GM12864 (cell line): ENCODE measurements at regions not wholly inside any gene's neighbourhood (a gene's known extent, or its start where the extent isn't known, plus 50 kb on each side); places are given as distances from the start of the nearest gene placed in this dataset.

Source experiments
- DNase-seq: peaks from one replicate; pipeline ENCODE4 v3.0.0-alpha.2; 2011; ENCODE audit warnings: low read depth
- H3K4me3 ChIP-seq: 2 replicates; pipeline ENCODE4 v1.5.1; 2011; ENCODE audit warnings: mild to moderate bottlenecking, low read depth, low read length, control low read depth
- TF ChIP-seq, protein P1 (sequence below): IDR thresholded peaks from 2 replicates; pipeline ENCODE4 v1.5.1; 2011; ENCODE audit warnings: low read depth, mild to moderate bottlenecking, moderate library complexity, low read length, control low read depth, inconsistent platforms; ENCODE audit errors: missing control alignments

DNA sequence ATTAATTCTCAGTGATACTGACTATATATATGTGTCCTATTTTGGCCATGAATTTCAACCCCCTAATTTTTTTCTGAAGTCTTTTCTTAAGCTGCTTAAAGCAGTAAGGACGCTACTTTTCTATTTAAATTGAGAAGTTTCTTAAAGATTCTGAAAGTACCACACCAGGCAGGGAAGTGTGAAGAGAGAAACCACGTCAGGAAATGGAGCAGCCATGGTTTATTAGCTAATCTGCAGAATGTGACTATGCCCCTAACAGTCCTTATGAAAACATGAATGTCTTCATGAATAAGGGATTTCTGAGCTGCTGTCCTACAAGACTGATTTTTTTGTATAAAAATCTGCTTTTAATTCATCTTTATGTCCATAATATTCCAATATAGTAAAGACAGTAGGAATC, 1724.3 kb upstream of the C9orf72 start:
- TF ChIP-seq, protein P1, sequence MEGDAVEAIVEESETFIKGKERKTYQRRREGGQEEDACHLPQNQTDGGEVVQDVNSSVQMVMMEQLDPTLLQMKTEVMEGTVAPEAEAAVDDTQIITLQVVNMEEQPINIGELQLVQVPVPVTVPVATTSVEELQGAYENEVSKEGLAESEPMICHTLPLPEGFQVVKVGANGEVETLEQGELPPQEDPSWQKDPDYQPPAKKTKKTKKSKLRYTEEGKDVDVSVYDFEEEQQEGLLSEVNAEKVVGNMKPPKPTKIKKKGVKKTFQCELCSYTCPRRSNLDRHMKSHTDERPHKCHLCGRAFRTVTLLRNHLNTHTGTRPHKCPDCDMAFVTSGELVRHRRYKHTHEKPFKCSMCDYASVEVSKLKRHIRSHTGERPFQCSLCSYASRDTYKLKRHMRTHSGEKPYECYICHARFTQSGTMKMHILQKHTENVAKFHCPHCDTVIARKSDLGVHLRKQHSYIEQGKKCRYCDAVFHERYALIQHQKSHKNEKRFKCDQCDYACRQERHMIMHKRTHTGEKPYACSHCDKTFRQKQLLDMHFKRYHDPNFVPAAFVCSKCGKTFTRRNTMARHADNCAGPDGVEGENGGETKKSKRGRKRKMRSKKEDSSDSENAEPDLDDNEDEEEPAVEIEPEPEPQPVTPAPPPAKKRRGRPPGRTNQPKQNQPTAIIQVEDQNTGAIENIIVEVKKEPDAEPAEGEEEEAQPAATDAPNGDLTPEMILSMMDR: no peak
- no peak overlapping the region for H3K4me3 ChIP-seq
- DNase-seq: no peak

DNA sequence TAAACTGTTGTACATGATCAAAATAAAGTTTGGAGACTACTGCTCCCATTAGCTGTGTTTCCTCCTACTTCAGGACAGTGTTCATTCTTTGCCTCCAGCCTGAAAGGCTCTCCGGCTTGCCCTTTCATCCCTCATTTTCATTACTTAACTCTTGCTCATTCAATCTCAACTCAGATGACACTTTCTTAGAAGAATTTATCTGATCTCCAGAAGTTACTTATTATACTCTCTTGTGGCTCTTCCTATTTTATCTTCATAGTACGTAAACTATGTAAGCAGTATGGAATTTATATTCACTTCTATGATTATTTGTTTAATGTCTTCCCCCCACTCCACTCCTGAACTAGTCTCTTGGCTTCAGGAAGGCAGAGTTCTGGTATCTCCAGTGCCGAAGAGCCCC, 1737.9 kb upstream of the C9orf72 start:
- no peak overlapping the region for H3K4me3 ChIP-seq
- TF ChIP-seq, protein P1: no peak
- DNase-seq: no peak

DNA sequence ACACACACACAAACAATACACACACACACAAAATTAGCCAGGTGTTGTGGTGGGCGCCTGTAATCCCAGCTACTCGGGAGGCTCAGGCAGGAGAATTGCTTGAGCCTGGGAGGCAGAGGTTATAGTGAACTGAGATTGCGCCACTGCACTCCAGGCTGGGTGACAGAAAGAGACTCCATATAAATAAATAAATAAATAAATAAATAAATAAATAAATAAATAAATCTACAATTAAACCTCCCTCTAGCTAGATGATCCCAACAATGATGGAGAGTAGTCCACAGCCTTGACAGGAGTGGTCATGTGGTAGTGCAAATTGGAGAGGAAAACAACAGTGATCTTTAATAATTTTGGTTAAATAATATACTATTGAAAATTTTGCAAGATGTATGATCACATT, 1739.0 kb upstream of the C9orf72 start:
- no peak for DNase-seq
- TF ChIP-seq, protein P1: no peak
- H3K4me3 ChIP-seq: no peak overlapping the region

DNA sequence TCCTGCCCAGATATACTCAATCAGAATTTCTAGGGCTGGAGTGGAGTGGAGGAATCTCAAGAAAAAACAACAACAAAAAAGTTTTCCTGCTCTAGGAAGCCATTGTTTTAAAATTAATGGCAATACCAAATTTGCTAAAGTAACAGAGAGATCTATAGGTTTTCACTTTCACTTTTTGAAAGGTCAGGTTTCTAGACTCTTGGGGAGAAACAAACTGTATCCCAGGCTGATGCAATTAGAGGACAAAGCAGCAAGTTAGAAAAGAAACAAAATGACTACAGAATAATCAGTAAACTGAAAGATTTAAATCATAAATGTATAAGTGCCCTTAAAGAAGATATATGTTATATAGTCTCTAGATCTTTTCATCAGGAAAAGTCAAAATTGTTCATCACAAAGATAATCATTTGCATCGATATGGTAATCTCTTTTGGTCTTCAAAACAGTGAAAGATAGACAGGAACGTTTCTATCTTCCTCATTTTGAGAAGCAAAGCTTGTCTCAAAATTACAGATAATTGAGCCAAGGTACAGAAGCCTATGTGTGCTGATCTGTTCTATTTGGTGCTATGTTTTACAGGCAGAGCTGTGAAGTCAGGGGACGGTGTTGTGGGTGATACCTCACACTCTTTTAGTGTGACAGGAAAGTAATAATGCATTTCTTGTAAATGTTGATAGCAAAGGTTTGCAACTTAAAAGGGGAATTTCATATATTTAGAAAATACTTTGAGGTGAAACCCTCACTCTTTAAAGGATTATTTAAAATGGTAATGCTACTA, 1746.6 kb upstream of the C9orf72 start:
- H3K4me3 ChIP-seq: no peak overlapping the region
- TF ChIP-seq, protein P1: no peak
- no peak for DNase-seq

DNA sequence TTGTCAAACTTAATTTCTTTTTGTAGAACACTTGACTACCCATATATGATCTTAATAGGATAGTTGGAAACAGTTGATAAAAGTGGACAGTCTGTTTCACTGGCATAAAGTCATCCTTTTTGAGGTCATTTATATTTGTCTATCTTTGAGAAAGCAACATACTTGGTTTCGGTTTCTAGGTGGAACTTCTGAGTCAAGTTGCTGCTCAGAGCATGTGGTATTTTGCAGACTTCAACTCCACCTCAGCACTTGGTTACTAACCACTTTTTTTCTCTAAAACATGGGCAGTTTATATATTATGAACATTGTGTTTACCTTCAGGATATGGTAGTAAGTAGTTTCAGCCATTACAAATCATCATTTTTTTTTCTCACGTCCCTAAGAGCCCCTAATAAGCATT, 1749.0 kb upstream of the C9orf72 start:
- TF ChIP-seq, protein P1: no peak
- H3K4me3 ChIP-seq: no peak overlapping the region
- DNase-seq: no peak

DNA sequence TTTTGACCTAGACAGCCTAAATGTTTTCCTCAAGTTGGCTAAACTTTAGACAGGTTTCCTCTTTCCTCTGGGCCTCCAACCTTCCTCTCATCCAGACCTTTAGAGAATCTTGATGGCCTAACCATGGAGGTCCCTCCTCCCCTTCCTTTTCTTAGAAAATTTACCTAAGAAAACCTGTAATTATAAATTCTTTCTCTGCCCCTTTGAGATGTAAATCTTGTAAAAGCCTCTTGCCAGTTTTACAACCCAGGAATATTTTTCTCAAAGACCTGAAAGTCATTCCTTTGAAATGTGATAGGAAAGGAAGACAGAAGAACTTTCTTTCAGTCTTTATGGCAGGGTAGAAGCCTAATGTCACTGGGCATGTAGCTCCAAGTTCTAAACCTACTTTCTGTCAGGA, 1752.6 kb upstream of the C9orf72 start:
- TF ChIP-seq, protein P1: no peak
- DNase-seq: no peak
- H3K4me3 ChIP-seq: no peak overlapping the region

DNA sequence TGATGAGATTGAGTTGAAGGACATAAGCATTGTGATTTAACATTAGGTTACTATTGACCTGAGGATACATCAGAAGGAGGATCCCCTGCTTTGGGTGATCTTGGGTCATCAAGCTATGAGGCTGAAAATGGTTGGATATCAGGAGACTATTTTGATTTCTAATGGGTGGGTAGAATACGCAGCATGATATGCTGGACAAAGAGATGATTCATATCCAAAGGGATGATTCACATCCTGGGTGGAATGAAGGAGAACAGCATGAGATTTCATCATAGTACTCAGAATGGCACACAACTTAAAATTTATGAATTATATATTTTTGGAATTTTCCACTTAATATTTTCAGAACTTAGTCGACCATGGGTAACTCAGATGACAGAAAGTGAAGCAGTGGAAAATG, 1759.5 kb upstream of the C9orf72 start:
- no peak overlapping the region for H3K4me3 ChIP-seq
- DNase-seq: no peak
- TF ChIP-seq, protein P1: no peak
